ENCODE measurements at regions not wholly inside any gene's neighbourhood (a gene's known extent, or its start where the extent isn't known, plus 50 kb on each side); places are given as distances from the start of the nearest gene placed in this dataset.
"Not testable (repeated sequence)": the region's sequence is repeated elsewhere in the genome, so short reads cannot be mapped to it uniquely, and the experiment has no call there.

- Histone ChIP-seq H3K4me1 (ENCODE audit: control insufficient read depth, insufficient read depth, low read length) (peaks cover 13% of the 10 kb centered on the region), H3K9me3 (replicated peaks; ENCODE audit: control insufficient read depth, low read depth, low read length) (no peaks in the 10 kb centered on the region), H3K27ac (ENCODE audit: low read length) (no peak overlapping the region), H3K4me3 (ENCODE audit: low read length) (no peak overlapping the region), H3K27me3 (ENCODE audit: control insufficient read depth, insufficient read depth, low read length) (no peaks in the 10 kb centered on the region), H3K36me3 (ENCODE audit: control insufficient read depth, insufficient read depth, low read length) (no peaks in the 10 kb centered on the region)
- WGBS (ENCODE audit: insufficient coverage), result 57% methylated on average over 4 of the region's 9 CpGs
- DNase-seq, result peak; percentile 59
These were observed 241.8 kb upstream of the IRF2BP2 start for GRCh38 chr1:234851450-234852438.

DNA sequence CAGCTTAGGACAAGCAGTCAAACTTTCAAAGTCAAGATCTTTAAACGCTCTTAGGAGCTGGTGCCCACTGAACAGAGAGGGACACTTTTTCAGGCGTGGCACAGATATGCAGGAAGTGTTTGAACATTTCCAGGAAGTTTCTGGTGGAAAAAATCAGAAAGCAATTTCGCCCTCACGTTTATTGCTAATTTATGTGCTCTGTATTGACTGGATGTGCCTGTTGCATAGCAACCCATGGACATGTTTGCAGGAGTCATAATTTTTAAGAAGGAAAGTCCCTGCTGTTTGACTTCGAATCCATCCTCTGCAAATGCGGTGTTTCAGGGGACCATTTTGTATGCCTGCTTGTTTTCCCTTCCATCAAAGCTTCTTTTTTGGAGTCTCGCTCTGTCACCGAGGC is 239.9 kb upstream of the IRF2BP2 start:
- DNase-seq, result peak; percentile 41
- peaks cover 8% of the 10 kb centered on the region for H3K4me1 ChIP-seq (ENCODE audit: control insufficient read depth, insufficient read depth, low read length)
- H3K9me3 ChIP-seq (replicated peaks; ENCODE audit: control insufficient read depth, low read depth, low read length), result no peaks in the 10 kb centered on the region
- no peak overlapping the region for H3K4me3 ChIP-seq (ENCODE audit: low read length)
- H3K36me3 ChIP-seq (ENCODE audit: control insufficient read depth, insufficient read depth, low read length), result no peaks in the 10 kb centered on the region
- 76% methylated on average over 4 of the region's 8 CpGs for WGBS (ENCODE audit: insufficient coverage)
- H3K27me3 ChIP-seq (ENCODE audit: control insufficient read depth, insufficient read depth, low read length), result no peaks in the 10 kb centered on the region
- no peak overlapping the region for H3K27ac ChIP-seq (ENCODE audit: low read length)

GRCh38 chr1:234848972-234849649 is 239.1 kb upstream of the IRF2BP2 start:
- Histone ChIP-seq H3K4me1 (ENCODE audit: control insufficient read depth, insufficient read depth, low read length) (peaks cover 6% of the 10 kb centered on the region), H3K27ac (ENCODE audit: low read length) (peak overlapping the region; percentile 29)
- WGBS (ENCODE audit: insufficient coverage), result 94% methylated on average over 2 of the region's 6 CpGs

DNA sequence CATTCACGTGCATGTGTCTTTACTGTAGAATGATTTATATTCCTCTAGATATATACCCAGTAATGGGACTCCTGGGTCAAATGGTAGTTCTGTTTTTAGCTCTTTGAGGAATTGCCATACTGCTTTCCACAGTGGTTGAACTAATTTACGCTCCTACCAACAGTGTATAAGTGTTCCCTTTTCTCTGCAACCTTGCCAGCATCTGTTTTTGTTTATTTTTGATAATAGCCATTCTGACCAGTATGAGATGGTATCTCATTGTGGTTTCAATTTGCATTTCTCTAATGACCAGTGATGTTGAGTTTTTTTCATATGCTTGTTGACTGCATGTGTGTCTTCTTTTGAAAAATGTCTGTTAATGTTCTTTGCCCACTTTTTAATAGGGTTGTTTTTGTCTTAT is 236.8 kb upstream of the IRF2BP2 start:
- no CpG with 5 or more reads among the region's 2 CpGs for WGBS (ENCODE audit: insufficient coverage)
- not testable (repeated sequence) for H3K4me3 ChIP-seq (ENCODE audit: low read length); H3K9me3 ChIP-seq (replicated peaks; ENCODE audit: control insufficient read depth, low read depth, low read length); H3K27ac ChIP-seq (ENCODE audit: low read length); H3K36me3 ChIP-seq (ENCODE audit: control insufficient read depth, insufficient read depth, low read length); DNase-seq; H3K27me3 ChIP-seq (ENCODE audit: control insufficient read depth, insufficient read depth, low read length)
- peaks cover 13% of the 10 kb centered on the region for H3K4me1 ChIP-seq (ENCODE audit: control insufficient read depth, insufficient read depth, low read length)

More at GRCh38 chr1:234848972-234849649, 239.1 kb upstream of the IRF2BP2 start:
- H3K4me3 ChIP-seq (ENCODE audit: low read length), result no peak overlapping the region
- H3K9me3 ChIP-seq (replicated peaks; ENCODE audit: control insufficient read depth, low read depth, low read length), result no peaks in the 10 kb centered on the region
- no peaks in the 10 kb centered on the region for H3K36me3 ChIP-seq (ENCODE audit: control insufficient read depth, insufficient read depth, low read length)
- peak; percentile 77 for DNase-seq
- H3K27me3 ChIP-seq (ENCODE audit: control insufficient read depth, insufficient read depth, low read length), result no peaks in the 10 kb centered on the region

DNA sequence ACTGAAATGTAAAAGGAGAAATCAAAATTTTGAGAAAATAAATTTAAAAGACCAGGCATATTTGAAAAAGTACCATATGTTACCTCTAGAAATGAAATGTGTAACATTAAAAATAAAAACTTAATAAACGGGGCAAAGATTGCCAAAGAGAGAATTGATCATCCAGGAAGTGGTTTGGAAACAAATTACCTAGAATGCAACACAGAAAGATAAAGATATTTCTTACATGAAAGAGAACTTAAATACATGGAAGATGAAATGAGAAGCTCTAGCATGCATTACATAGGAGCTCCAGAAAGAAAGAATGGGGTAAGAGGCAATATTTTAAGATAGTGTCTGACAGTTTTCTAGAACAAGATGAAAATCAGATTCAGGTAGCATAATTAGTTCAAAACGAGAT is 235.9 kb upstream of the IRF2BP2 start:
- Histone ChIP-seq H3K4me1 (ENCODE audit: control insufficient read depth, insufficient read depth, low read length) (peaks cover 18% of the 10 kb centered on the region), H3K4me3 (ENCODE audit: low read length) (no peak overlapping the region), H3K27ac (ENCODE audit: low read length) (no peak overlapping the region), H3K27me3 (ENCODE audit: control insufficient read depth, insufficient read depth, low read length) (no peaks in the 10 kb centered on the region), H3K36me3 (ENCODE audit: control insufficient read depth, insufficient read depth, low read length) (no peaks in the 10 kb centered on the region), H3K9me3 (replicated peaks; ENCODE audit: control insufficient read depth, low read depth, low read length) (no peaks in the 10 kb centered on the region)
- no peak for DNase-seq
- WGBS (ENCODE audit: insufficient coverage), result no CpG with 5 or more reads among the region's 2 CpGs

GRCh38 chr1:234845097-234845660 is 235.2 kb upstream of the IRF2BP2 start:
- Histone ChIP-seq H3K4me3 (ENCODE audit: low read length) (no peak overlapping the region), H3K9me3 (replicated peaks; ENCODE audit: control insufficient read depth, low read depth, low read length) (no peaks in the 10 kb centered on the region), H3K27ac (ENCODE audit: low read length) (peak overlapping the region; percentile 7), H3K36me3 (ENCODE audit: control insufficient read depth, insufficient read depth, low read length) (no peaks in the 10 kb centered on the region), H3K27me3 (ENCODE audit: control insufficient read depth, insufficient read depth, low read length) (no peaks in the 10 kb centered on the region), H3K4me1 (ENCODE audit: control insufficient read depth, insufficient read depth, low read length) (peaks cover 18% of the 10 kb centered on the region)
- no peak for DNase-seq
- WGBS (ENCODE audit: insufficient coverage), result 67% methylated on average over 1 of the region's 5 CpGs

DNA sequence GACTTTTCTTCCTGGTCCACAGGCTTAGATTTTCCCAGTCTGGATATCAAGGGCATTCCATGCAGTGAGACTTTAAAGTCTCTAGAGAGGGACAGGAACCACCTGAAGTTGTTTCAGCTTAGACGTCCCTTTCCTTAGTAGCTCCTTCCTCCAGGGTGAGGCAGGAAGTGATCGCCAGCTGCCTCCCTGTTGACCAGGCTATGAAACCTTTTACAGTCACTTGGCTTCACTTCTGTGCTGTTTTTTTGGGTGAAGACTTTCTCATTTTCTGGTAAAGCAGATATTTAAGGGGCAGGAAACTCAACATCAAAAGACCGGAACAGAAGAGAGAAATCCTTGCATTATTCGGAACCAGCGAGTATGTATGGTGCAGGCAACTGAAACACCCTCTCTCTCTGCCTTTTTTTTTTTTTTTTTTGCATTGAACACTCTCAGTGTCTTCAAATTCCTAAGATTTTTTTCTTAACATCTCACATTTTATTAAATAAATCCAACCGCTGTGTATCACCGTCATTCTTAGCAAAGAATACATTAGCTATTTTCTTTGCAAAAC is 234.6 kb upstream of the IRF2BP2 start:
- DNase-seq, result peak; percentile 68
- H3K27me3 ChIP-seq (ENCODE audit: control insufficient read depth, insufficient read depth, low read length), result no peaks in the 10 kb centered on the region
- no peaks in the 10 kb centered on the region for H3K36me3 ChIP-seq (ENCODE audit: control insufficient read depth, insufficient read depth, low read length)
- peaks cover 18% of the 10 kb centered on the region for H3K4me1 ChIP-seq (ENCODE audit: control insufficient read depth, insufficient read depth, low read length)
- no peak overlapping the region for H3K4me3 ChIP-seq (ENCODE audit: low read length)
- peak overlapping the region; percentile 36 for H3K27ac ChIP-seq (ENCODE audit: low read length)
- WGBS (ENCODE audit: insufficient coverage), result no CpG with 5 or more reads among the region's 7 CpGs
- no peaks in the 10 kb centered on the region for H3K9me3 ChIP-seq (replicated peaks; ENCODE audit: control insufficient read depth, low read depth, low read length)

DNA sequence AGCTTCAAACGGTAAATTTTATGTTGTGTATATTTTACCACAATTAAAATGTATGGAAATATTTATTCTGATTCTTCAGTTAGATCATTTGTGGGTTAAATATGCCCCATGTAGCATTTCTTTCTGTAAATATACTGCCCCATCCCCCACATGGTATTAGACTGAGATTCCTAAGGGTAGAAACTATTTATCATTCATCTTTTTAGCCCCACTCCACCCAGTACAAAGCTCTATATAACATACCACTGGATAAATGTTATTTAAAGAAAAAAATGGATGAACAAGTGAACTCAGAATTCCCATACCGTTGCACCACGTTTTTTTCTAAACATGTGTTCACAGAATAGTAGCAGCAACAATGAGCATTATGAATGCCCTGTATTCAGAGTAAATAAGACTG is 234.0 kb upstream of the IRF2BP2 start:
- H3K27ac ChIP-seq (ENCODE audit: low read length), result peak overlapping the region; percentile 36
- H3K9me3 ChIP-seq (replicated peaks; ENCODE audit: control insufficient read depth, low read depth, low read length), result no peaks in the 10 kb centered on the region
- no peaks in the 10 kb centered on the region for H3K27me3 ChIP-seq (ENCODE audit: control insufficient read depth, insufficient read depth, low read length)
- peaks cover 18% of the 10 kb centered on the region for H3K4me1 ChIP-seq (ENCODE audit: control insufficient read depth, insufficient read depth, low read length)
- DNase-seq, result no peak
- H3K36me3 ChIP-seq (ENCODE audit: control insufficient read depth, insufficient read depth, low read length), result no peaks in the 10 kb centered on the region
- WGBS (ENCODE audit: insufficient coverage), result no CpG with 5 or more reads among the region's 3 CpGs
- H3K4me3 ChIP-seq (ENCODE audit: low read length), result no peak overlapping the region

GRCh38 chr1:234842726-234843641 is 233.0 kb upstream of the IRF2BP2 start:
- Histone ChIP-seq H3K4me3 (ENCODE audit: low read length) (no peak overlapping the region), H3K27me3 (ENCODE audit: control insufficient read depth, insufficient read depth, low read length) (no peaks in the 10 kb centered on the region), H3K4me1 (ENCODE audit: control insufficient read depth, insufficient read depth, low read length) (peaks cover 18% of the 10 kb centered on the region), H3K36me3 (ENCODE audit: control insufficient read depth, insufficient read depth, low read length) (no peaks in the 10 kb centered on the region), H3K27ac (ENCODE audit: low read length) (peak overlapping the region; percentile 26), H3K9me3 (replicated peaks; ENCODE audit: control insufficient read depth, low read depth, low read length) (no peaks in the 10 kb centered on the region)
- DNase-seq, result peak; percentile 31
- WGBS (ENCODE audit: insufficient coverage), result 80% methylated on average over 8 of the region's 12 CpGs
